Coronary artery (tissue), 2 donors: ENCODE measurements at regions not wholly inside any gene's neighbourhood (a gene's known extent, or its start where the extent isn't known, plus 50 kb on each side); places are given as distances from the start of the nearest gene placed in this dataset.

Experiments
- DNase-seq: peaks from one replicate; pipeline ENCODE4 v3.0.0-alpha.2; 2017; ENCODE audit warnings: low spot score
- H3K27ac ChIP-seq, 2 donors: fragments of 200-600 bp; sonication (generic); one replicate each; pipeline ENCODE4 v1.5.1; 2016 to 2019
- H3K4me3 ChIP-seq: fragments of 200-600 bp; sonication (generic); 2 replicates; pipeline ENCODE4 v1.5.1; 2016; ENCODE audit warnings: mild to moderate bottlenecking, moderate library complexity
- TF ChIP-seq, protein P1 (sequence below): fragments of 200-600 bp; sonication (generic); IDR thresholded peaks from one replicate; pipeline ENCODE4 v1.5.1; 2019; ENCODE audit warnings: antibody characterized with exemption

DNA sequence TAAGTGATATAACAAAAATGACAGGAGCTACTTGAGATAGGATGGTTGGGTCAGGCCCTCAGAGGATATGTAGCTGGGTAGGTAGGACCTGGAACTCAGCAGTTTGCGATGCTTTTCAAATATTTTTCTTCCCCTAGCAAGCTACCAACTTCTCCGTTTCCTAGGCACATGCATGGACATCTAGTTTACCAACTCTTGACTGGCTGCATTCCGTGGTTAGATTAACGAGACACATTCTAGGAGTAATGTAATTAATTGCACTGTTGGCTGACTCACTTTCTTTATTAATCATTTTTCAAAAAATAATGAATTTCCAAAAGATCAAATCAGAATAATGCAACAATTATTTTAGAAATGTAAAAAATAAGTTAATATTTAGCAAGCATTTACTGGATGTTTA, 95.9 kb downstream of the MACIR start:
- no peak for DNase-seq
- TF ChIP-seq, protein P1, sequence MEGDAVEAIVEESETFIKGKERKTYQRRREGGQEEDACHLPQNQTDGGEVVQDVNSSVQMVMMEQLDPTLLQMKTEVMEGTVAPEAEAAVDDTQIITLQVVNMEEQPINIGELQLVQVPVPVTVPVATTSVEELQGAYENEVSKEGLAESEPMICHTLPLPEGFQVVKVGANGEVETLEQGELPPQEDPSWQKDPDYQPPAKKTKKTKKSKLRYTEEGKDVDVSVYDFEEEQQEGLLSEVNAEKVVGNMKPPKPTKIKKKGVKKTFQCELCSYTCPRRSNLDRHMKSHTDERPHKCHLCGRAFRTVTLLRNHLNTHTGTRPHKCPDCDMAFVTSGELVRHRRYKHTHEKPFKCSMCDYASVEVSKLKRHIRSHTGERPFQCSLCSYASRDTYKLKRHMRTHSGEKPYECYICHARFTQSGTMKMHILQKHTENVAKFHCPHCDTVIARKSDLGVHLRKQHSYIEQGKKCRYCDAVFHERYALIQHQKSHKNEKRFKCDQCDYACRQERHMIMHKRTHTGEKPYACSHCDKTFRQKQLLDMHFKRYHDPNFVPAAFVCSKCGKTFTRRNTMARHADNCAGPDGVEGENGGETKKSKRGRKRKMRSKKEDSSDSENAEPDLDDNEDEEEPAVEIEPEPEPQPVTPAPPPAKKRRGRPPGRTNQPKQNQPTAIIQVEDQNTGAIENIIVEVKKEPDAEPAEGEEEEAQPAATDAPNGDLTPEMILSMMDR: no peak
- H3K27ac ChIP-seq: no peak overlapping the region

DNA sequence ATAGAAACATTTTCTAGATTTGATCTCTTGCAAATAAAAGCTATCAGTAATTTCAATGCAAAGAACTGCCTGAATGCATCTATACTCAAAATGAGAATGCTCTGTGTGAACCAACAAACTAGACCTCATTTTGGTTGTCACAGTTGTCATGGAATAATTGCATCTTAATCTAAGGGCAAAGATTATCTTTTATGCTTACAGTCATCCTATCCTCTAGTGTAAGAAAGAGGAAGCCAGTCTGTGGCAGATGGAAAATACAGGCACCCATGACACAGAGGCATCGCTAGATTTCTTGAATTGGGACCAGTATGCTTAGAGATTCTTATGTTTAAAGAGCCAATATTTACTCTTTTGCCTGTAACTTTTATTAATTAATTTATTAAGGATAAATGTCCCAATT, 95.0 kb downstream of the MACIR start:
- TF ChIP-seq, protein P1: no peak
- no peak overlapping the region for H3K4me3 ChIP-seq
- H3K27ac ChIP-seq: no peak overlapping the region
- no peak for DNase-seq

More for the DNA sequence above, 95.9 kb downstream of the MACIR start:
- no peak overlapping the region for H3K4me3 ChIP-seq

DNA sequence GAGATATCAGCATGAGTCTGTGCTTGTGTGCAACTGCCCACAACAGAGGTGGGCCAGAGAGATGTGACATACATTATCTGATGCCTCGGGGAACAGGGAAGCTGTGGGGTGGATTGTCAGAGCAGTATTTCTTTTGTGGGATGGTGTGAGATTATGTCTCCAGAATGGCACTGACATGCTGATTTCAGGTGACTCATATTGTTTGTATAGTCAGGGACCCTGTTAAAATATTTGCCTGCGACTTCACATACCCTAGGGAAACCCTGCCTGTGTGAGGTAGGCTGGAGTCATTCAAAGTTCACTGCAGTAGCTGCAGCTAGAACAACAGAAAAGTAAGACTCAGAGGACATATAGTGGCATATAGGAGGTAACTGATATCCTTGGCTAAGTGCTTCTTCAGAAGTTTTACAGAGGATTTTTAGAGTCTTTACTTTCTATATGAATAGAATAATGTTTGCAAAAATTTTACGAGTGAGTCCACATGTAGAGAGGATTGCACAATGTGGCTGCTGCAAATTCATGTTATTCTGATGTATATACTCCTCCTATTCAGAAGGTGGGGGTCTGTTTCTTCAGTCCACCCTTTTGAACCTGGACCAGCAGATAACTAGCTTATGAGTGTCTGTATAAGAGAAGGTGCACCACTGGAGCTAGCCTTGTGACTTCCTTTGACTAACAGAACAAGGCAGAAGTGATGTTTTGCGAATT, 89.3 kb downstream of the MACIR start:
- TF ChIP-seq, protein P1: no peak
- no peak for DNase-seq
- Histone ChIP-seq H3K4me3 (no peak overlapping the region), H3K27ac (no peak overlapping the region)

DNA sequence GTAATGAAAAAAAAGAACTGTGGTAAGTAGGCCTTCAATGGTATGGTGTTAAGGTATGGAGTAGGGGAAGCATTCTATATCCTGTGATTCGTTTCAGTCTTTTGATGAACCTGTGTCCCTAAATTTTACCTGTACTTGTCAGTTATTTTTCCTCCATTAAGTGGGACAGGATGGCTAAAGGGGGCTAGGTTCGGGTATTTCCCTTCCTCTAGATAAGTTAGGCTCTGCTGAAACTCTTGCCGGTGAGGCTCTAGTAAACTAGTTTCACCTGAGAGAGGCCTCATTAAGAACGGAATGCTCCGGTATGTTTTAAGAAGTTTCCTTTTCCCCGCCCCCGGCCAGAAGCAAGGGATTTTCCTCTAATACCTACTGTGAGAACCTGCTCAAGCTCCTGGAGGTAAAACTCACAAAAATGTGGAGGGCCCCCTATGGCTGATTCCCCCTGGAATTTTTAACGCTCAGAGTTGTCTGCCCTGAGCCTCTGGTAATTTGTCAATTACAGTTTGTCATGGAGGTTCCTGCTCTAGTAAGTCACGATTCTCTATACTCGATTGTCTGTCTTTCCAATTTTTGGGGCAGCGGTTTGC, 87.7 kb downstream of the MACIR start:
- DNase-seq: no peak
- no peak overlapping the region for H3K4me3 ChIP-seq
- H3K27ac ChIP-seq: no peak overlapping the region
- TF ChIP-seq, protein P1: no peak

DNA sequence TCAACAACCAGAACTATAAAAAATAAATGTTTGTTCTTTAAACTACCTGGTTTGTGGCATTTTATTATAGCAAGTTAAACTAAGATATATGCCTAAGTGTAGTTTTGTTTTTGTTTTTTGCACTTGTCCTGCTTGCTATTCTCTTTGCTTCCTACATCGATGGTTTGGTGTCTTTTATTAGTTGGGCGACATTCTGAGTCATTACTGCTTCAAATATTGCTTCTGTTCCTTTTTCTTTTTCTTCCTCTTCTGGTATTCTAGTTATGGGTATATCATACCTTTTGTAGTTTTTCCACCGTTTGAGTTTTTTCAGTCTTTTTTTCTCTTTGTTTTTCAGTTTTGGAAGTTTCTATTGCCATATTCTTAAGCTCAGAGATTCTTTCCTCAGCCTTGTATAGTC, 86.9 kb downstream of the MACIR start:
- no peak overlapping the region for H3K4me3 ChIP-seq
- no peak overlapping the region for H3K27ac ChIP-seq
- TF ChIP-seq, protein P1: no peak
- no peak for DNase-seq

DNA sequence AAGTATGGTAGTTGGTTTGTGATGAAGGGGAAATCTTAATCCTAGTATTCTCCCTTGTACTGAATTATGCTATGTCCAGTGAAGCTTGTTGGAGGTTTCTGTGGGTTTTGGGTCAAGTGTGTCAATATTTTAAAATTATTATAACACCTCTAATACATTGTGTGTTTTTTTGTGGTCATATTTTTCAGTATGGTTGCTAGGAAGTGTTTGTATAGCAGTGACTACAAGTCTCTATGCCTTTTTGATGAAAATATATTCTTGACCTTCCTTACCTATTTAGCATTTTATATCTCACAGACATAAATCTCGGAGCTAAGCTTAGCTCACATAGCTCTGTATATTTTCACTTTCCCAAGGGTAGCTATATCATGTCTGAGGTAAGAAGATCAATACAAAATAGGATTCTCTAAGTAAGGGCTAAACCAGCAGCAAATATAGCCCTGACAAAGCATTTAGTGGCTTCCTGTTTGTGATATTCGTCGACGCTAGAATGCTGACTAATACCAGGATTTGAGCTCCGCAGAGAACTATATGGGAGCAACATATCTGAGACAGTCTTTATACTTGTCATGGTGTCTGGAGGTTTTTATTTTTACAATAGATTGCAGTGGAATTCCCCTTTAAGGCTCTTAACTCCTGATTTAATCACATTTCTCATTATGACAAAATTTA, 82.3 kb downstream of the MACIR start:
- TF ChIP-seq, protein P1: no peak
- no peak overlapping the region for H3K4me3 ChIP-seq
- no peak overlapping the region for H3K27ac ChIP-seq
- DNase-seq: no peak

DNA sequence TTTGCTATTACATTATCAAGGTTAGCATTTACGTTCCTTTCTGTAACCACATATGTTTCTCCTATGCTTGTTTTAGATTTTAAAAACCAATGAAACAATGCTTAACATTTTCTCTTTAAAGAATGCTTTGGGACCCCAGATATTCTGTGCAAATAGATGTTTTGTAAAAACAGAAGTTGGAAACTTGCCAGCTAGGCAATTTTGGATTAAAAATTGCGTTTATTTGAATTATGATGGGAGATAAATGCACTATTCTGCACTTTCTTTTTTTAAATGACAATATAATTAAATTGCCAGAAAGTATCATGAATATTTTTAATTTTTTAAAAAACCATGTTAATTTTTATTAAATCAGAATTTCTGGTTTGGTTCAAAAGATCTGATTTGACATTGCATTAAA, 81.6 kb downstream of the MACIR start:
- no peak overlapping the region for H3K27ac ChIP-seq

More for the DNA sequence above, 81.6 kb downstream of the MACIR start:
- TF ChIP-seq, protein P1: no peak
- no peak overlapping the region for H3K4me3 ChIP-seq
- DNase-seq: no peak
